ENCODE measurements at regions not wholly inside any gene's neighbourhood (a gene's known extent, or its start where the extent isn't known, plus 50 kb on each side); places are given as distances from the start of the nearest gene placed in this dataset.
"Not testable (repeated sequence)": the region's sequence is repeated elsewhere in the genome, so short reads cannot be mapped to it uniquely, and the experiment has no call there.

DNA sequence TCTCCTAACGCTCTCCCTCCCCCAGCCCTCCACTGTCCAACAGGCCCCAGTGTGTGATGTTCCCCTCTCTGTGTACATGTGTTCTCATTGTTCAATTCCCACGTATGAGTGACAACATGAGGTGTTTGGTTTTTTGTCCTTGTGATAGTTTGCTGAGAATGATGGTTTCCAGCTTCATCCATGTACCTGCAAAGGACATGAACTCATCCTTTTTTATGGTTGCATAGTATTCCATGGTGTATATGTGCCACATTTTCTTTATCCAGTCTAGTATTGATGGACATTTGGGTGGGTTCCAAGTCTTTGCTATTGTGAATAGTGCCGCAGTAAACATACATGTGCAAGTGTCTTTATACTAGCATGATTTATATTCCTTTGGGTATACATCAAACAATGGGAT lies 347.4 kb downstream of the MAGEE1 start:
- not testable (repeated sequence) for H3K4me3 ChIP-seq (replicated peaks in 1 of 4; ENCODE audit: control extremely low read depth in 1 of 4, insufficient read depth in 1 of 4, low read depth in 3 of 4, low read length in 4 of 4); H3K36me3 ChIP-seq (ENCODE audit: control insufficient read depth, insufficient read depth, low read length); H3K79me2 ChIP-seq (ENCODE audit: control insufficient read depth, insufficient read depth, low read length); H3K27ac ChIP-seq (ENCODE audit: insufficient read depth, low read length); DNase-seq (ENCODE audit: low read depth in 2 of 2); H4K20me1 ChIP-seq (ENCODE audit: control insufficient read depth, extremely low read depth, insufficient read depth, low read length); H3K9ac ChIP-seq (ENCODE audit: insufficient read depth, low read length); H3K4me2 ChIP-seq (ENCODE audit: extremely low read depth, insufficient read depth, low read length); H3K27me3 ChIP-seq (ENCODE audit: control insufficient read depth, insufficient read depth, low read length); H3K9me3 ChIP-seq (ENCODE audit: control insufficient read depth, insufficient read depth, low read depth, low read length); H2AFZ ChIP-seq (ENCODE audit: low read length); H3K4me1 ChIP-seq (ENCODE audit: control insufficient read depth, extremely low read depth, insufficient read depth, low read length)

DNA sequence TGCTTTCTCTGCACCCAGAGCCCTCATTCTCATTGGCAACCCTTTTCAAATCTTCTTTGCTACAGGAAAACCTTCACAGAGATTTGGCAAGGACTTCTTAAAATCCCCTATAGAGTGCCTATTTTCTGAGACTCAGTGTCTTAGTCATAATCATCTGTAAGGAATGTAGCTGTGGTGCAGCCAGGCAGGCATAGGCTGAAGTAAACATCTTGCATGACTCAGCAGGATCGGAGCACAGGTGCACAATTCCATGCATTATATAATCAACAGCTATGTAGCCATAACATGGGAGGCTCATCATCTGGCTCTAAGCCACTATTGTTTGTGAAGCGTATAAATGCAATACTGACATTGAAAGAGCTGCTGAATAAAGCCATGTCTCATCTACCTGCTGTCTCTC lies 368.8 kb downstream of the MAGEE1 start:
- Histone ChIP-seq H3K4me2 (ENCODE audit: extremely low read depth, insufficient read depth, low read length) (no peak overlapping the region), H3K9me3 (ENCODE audit: control insufficient read depth, insufficient read depth, low read depth, low read length) (no peaks in the 10 kb centered on the region), H3K4me3 (replicated peaks in 1 of 4; ENCODE audit: control extremely low read depth in 1 of 4, insufficient read depth in 1 of 4, low read depth in 3 of 4, low read length in 4 of 4) (no peak overlapping the region), H3K4me1 (ENCODE audit: control insufficient read depth, extremely low read depth, insufficient read depth, low read length) (no peaks in the 10 kb centered on the region), H4K20me1 (ENCODE audit: control insufficient read depth, extremely low read depth, insufficient read depth, low read length) (no peaks in the 10 kb centered on the region), H3K79me2 (ENCODE audit: control insufficient read depth, insufficient read depth, low read length) (no peaks in the 10 kb centered on the region), H3K9ac (ENCODE audit: insufficient read depth, low read length) (no peak overlapping the region), H3K36me3 (ENCODE audit: control insufficient read depth, insufficient read depth, low read length) (no peaks in the 10 kb centered on the region), H3K27ac (ENCODE audit: insufficient read depth, low read length) (no peak overlapping the region), H2AFZ (ENCODE audit: low read length) (no peak overlapping the region), H3K27me3 (ENCODE audit: control insufficient read depth, insufficient read depth, low read length) (no peaks in the 10 kb centered on the region)
- TF ChIP-seq, protein P1, sequence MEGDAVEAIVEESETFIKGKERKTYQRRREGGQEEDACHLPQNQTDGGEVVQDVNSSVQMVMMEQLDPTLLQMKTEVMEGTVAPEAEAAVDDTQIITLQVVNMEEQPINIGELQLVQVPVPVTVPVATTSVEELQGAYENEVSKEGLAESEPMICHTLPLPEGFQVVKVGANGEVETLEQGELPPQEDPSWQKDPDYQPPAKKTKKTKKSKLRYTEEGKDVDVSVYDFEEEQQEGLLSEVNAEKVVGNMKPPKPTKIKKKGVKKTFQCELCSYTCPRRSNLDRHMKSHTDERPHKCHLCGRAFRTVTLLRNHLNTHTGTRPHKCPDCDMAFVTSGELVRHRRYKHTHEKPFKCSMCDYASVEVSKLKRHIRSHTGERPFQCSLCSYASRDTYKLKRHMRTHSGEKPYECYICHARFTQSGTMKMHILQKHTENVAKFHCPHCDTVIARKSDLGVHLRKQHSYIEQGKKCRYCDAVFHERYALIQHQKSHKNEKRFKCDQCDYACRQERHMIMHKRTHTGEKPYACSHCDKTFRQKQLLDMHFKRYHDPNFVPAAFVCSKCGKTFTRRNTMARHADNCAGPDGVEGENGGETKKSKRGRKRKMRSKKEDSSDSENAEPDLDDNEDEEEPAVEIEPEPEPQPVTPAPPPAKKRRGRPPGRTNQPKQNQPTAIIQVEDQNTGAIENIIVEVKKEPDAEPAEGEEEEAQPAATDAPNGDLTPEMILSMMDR (conservative IDR thresholded peaks at IDR 0.05 in 1 of 2, IDR thresholded peaks at IDR 0.05 in 1 of 2; ENCODE audit: low read depth in 1 of 2, low read length in 2 of 2): no peak
- DNase-seq (ENCODE audit: low read depth in 2 of 2): no peak

DNA sequence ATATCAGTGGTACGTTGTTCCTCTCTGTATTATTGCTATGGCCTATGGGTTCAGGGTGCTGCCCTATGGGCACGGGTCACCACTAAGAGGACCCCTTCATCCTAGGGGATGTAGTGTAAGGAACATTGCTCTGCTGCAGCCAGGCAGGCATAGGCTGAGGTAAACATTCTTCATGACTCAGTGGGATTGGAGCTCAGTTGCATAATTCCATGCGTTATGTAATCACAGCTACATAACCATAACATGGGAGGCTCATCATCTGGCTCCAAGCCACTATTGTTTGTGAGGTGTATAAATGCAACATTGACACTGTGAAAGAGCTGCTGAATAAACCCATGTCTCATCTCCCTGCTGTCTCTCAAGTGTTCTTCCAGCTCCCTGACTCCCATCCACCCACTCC lies 375.2 kb downstream of the MAGEE1 start:
- H3K27me3 ChIP-seq (ENCODE audit: control insufficient read depth, insufficient read depth, low read length): no peaks in the 10 kb centered on the region
- no peak overlapping the region for H3K27ac ChIP-seq (ENCODE audit: insufficient read depth, low read length)
- no peak overlapping the region for H3K4me2 ChIP-seq (ENCODE audit: extremely low read depth, insufficient read depth, low read length)
- DNase-seq (ENCODE audit: low read depth in 2 of 2): no peak
- no peaks in the 10 kb centered on the region for H4K20me1 ChIP-seq (ENCODE audit: control insufficient read depth, extremely low read depth, insufficient read depth, low read length)
- TF ChIP-seq, protein P1 (conservative IDR thresholded peaks at IDR 0.05 in 1 of 2, IDR thresholded peaks at IDR 0.05 in 1 of 2; ENCODE audit: low read depth in 1 of 2, low read length in 2 of 2): no peak
- no peak for TF ChIP-seq EZH2 (IDR thresholded peaks at IDR 0.05; ENCODE audit: low read length, missing control alignments)
- no peak overlapping the region for H2AFZ ChIP-seq (ENCODE audit: low read length)
- H3K79me2 ChIP-seq (ENCODE audit: control insufficient read depth, insufficient read depth, low read length): no peaks in the 10 kb centered on the region
- no peaks in the 10 kb centered on the region for H3K4me1 ChIP-seq (ENCODE audit: control insufficient read depth, extremely low read depth, insufficient read depth, low read length)
- no peaks in the 10 kb centered on the region for H3K36me3 ChIP-seq (ENCODE audit: control insufficient read depth, insufficient read depth, low read length)
- no peaks in the 10 kb centered on the region for H3K9me3 ChIP-seq (ENCODE audit: control insufficient read depth, insufficient read depth, low read depth, low read length)
- H3K4me3 ChIP-seq (replicated peaks in 1 of 4; ENCODE audit: control extremely low read depth in 1 of 4, insufficient read depth in 1 of 4, low read depth in 3 of 4, low read length in 4 of 4): no peak overlapping the region
- no peak overlapping the region for H3K9ac ChIP-seq (ENCODE audit: insufficient read depth, low read length)

DNA sequence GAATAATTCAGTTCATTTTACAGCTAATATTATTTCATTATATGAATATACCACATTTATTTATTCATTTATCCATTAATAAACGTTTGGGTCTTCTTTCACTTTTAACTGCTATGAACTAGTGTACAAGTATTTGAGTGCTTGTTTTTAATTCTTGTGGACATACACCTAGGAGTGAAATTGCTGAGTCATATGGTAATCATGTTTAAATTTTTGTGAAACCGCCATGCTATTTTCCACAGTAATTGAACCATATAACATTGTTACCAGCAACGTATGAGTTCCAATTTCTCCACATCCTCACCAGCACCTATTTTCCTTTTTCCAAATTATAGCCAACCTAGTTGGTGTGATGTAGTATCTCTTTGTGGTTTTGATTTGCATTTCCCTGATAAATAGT lies 388.2 kb downstream of the MAGEE1 start:
- H4K20me1 ChIP-seq (ENCODE audit: control insufficient read depth, extremely low read depth, insufficient read depth, low read length): no peaks in the 10 kb centered on the region
- no peak for TF ChIP-seq EZH2 (IDR thresholded peaks at IDR 0.05; ENCODE audit: low read length, missing control alignments)
- TF ChIP-seq, protein P1 (conservative IDR thresholded peaks at IDR 0.05 in 1 of 2, IDR thresholded peaks at IDR 0.05 in 1 of 2; ENCODE audit: low read depth in 1 of 2, low read length in 2 of 2): no peak
- H3K36me3 ChIP-seq (ENCODE audit: control insufficient read depth, insufficient read depth, low read length): no peaks in the 10 kb centered on the region
- H3K4me1 ChIP-seq (ENCODE audit: control insufficient read depth, extremely low read depth, insufficient read depth, low read length): no peaks in the 10 kb centered on the region
- DNase-seq (ENCODE audit: low read depth in 2 of 2): no peak
- H2AFZ ChIP-seq (ENCODE audit: low read length): no peak overlapping the region
- H3K9ac ChIP-seq (ENCODE audit: insufficient read depth, low read length): no peak overlapping the region
- no peak overlapping the region for H3K27ac ChIP-seq (ENCODE audit: insufficient read depth, low read length)
- H3K79me2 ChIP-seq (ENCODE audit: control insufficient read depth, insufficient read depth, low read length): no peaks in the 10 kb centered on the region
- no peak overlapping the region for H3K4me2 ChIP-seq (ENCODE audit: extremely low read depth, insufficient read depth, low read length)
- no peaks in the 10 kb centered on the region for H3K9me3 ChIP-seq (ENCODE audit: control insufficient read depth, insufficient read depth, low read depth, low read length)
- H3K27me3 ChIP-seq (ENCODE audit: control insufficient read depth, insufficient read depth, low read length): no peaks in the 10 kb centered on the region
- no peak overlapping the region for H3K4me3 ChIP-seq (replicated peaks in 1 of 4; ENCODE audit: control extremely low read depth in 1 of 4, insufficient read depth in 1 of 4, low read depth in 3 of 4, low read length in 4 of 4)

DNA sequence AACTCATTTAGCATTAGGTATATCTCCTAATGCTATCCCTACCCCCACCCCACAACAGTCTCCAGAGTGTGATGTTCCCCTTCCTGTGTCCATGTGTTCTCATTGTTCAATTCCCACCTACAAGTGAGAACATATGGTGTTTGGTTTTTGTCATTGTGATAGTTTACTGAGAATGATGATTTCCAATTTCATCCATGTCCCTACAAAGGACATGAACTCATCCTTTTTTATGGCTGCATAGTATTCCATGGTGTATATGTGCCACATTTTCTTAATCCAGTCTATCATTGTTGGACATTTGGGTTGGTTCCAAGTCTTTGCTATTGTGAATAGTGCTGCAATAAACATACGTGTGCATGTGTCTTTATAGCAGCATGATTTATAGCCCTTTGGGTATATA lies 389.8 kb downstream of the MAGEE1 start:
- not testable (repeated sequence) for H3K79me2 ChIP-seq (ENCODE audit: control insufficient read depth, insufficient read depth, low read length); H2AFZ ChIP-seq (ENCODE audit: low read length); H4K20me1 ChIP-seq (ENCODE audit: control insufficient read depth, extremely low read depth, insufficient read depth, low read length); H3K36me3 ChIP-seq (ENCODE audit: control insufficient read depth, insufficient read depth, low read length); H3K4me3 ChIP-seq (replicated peaks in 1 of 4; ENCODE audit: control extremely low read depth in 1 of 4, insufficient read depth in 1 of 4, low read depth in 3 of 4, low read length in 4 of 4); H3K27ac ChIP-seq (ENCODE audit: insufficient read depth, low read length); H3K4me1 ChIP-seq (ENCODE audit: control insufficient read depth, extremely low read depth, insufficient read depth, low read length); H3K27me3 ChIP-seq (ENCODE audit: control insufficient read depth, insufficient read depth, low read length); H3K9me3 ChIP-seq (ENCODE audit: control insufficient read depth, insufficient read depth, low read depth, low read length); H3K4me2 ChIP-seq (ENCODE audit: extremely low read depth, insufficient read depth, low read length); DNase-seq (ENCODE audit: low read depth in 2 of 2); H3K9ac ChIP-seq (ENCODE audit: insufficient read depth, low read length)

Measured in fibroblast of lung (primary cell).